GM03348 (cell line): ENCODE measurements at regions not wholly inside any gene's neighbourhood (a gene's known extent, or its start where the extent isn't known, plus 50 kb on each side); places are given as distances from the start of the nearest gene placed in this dataset.

Experiments
- DNase-seq: peaks from one replicate; pipeline ENCODE4 v3.0.0; 2012; ENCODE audit warnings: low spot score

DNA sequence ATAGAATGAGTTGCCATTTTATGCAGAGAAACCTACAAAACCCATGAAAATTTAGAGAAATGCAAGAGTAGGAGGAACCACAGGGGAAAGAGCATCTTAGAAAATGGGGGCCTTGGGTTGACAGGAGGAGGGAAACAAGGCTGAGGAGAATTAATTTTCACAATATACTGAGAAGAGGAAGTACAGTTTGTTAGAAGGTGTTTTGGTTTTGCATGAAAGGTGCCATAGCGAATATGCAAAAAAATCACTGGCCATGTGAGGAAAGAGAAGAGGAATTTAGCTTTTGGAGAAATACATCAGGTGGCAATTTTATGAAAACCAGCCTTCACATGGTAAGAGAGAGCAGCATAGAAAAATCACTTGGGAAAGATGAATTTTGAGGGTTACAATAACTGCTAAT, 413.9 kb upstream of the C2CD4B start:
- DNase-seq = no peak

DNA sequence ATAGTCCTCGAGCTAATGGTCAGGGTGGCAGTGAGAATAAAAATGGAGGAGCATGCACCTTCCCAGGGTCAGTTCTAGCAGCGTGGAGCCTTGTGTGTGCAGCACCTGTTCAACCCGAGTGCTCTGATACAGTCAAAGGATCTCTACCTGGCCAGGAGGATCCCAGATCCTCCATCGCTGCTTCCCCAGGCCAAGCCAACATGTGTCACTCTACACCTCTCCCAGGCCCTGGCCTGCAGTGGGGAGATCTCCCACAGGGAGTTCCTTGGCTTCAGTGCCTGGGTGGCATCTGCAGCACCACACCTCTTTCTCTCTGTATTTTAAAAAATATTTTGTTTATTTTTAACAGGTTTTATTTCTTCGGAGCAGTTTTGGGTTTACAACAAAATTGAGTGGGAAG, 414.8 kb upstream of the C2CD4B start:
- no peak for DNase-seq

DNA sequence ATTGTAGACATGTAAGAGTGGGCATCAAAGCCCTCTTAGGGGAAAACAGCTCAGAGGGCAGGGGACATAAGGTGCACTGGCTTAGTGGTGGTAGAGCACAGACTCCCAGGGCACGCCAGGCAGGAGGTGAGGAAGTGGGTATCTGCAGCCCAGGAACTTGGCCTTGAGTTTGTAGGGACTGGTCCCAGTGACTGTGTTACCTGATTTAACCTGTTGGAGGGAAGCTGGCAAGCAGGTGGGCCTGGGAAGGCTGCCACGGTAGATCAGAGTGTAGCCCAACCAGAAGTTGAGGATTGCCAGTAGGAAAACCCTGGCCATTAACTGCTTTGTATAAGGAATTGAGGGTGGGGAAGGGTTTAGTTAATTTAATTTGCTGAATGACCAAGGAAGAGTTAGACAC, 417.5 kb upstream of the C2CD4B start:
- no peak for DNase-seq

DNA sequence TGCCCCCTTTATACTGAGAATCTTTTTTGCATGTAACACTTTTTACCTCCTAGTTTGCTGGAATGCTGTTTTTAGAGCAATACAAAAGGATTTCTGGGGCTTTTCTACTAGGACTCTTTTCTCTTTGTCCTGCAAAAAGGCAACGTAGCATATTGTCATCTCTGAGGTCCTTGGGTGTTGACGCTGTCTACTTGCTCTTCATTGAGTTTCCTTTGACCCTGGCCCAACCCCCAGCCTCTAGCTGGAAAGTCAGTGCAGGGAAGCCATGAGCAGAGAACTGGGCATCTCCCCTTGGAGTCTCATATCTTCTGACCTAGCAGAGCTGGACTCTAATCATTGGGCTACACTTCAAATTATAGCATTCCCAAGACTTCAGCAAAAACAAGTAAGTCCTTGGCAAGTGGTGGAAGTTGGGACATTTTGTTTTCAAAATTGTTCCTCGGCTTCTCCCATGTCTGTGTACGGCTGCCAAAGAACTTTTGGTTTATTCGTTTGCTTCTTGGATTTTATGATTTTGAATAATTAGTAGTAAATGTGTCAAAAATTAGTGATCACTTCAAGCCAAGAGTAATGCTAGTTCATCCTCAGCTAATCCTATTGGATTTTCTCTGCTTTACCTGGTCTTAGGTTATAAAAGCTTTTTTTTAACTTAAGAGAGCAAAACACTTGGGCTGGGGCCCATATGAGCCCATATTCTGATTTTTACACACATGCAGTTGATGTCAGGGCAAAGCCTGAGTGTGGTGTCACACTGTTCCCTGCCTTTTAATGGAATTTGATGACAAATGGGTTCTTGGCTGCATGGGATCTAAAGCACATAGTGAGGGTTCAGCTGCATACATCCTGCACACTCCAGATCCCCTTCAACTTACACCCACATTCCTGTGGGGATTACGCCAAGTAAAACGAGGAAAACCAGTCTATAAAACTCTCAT, 419.5 kb upstream of the C2CD4B start:
- no peak for DNase-seq

DNA sequence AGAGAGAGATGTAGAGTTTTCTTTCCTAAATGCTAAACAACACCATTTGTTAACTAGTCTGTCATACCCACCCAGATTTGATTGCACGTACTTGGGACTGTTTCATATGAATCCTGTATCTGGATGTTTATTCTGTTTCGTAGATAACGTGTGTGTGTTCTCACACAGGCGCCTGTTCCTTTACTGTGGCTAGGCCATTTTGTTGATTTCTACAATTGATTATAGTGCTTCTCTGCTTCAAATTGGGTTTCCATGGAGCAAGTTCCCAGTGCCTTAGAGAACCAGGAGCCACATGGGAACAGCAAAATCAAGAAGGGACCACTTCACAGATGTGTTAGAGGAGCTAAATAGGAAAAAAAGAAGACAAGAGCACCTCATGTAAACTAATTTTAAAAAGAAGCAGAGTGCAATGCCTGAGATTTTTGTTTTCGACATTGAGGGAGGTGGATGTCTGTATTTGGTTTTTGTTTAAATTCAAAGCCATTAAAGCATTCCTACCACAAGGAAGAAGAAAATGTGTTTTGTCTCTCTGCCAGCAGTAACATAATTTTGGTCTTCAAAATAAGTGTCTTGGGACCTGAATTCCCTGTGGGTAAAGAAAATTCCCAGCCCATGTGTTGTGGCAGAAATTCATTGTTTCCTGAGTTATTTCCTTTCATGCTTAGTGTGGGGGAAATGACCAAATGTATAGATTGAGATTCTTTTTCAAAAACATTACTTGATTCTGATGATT, 424.0 kb upstream of the C2CD4B start:
- DNase-seq = peak; percentile 37

DNA sequence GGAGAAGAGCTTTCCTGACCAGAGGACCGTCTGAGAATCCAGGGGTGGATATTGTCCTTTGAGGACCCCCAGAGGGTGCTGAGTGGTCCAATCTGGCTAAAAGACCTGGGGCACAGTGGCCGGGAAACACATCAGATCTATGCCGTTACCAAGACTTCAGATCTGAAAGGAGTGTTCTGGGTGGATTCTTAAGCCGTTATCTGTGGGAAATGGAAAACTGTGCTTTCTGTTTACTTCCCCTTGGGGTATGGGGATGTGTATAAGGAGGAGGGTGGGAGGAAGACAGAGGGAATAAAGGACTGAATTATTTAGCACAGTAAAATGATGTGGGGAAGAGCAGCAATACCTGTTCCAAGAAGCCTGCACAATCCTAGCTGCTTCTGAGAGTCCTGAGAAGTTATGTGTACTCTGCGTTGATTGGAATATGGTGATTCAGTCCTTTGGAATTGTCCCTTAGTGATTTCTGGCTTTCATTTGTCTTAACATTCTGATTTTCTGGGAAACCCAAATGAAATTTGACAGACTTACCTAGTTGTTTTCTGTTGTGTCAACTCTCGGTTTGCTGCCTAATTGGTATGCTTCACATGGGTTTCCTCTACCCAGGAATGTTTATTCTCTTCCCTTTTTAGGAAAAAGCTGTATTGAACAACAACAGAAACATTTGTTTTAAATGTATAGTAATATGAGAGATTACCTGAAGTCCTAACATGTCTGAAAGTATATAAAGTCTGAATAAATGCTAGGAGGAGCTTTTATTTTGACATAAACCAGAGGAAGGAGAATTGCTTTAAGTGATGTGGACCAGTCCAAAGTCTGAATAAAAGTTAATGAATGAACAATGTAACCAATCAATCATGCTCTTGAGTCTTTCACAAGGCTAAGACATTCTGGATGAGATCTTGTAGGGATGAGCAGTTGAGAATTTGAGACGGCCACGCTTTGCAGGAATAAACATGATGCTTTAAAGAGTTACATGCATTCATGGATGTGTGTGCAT, 427.1 kb upstream of the C2CD4B start:
- peak; percentile 34 for DNase-seq

DNA sequence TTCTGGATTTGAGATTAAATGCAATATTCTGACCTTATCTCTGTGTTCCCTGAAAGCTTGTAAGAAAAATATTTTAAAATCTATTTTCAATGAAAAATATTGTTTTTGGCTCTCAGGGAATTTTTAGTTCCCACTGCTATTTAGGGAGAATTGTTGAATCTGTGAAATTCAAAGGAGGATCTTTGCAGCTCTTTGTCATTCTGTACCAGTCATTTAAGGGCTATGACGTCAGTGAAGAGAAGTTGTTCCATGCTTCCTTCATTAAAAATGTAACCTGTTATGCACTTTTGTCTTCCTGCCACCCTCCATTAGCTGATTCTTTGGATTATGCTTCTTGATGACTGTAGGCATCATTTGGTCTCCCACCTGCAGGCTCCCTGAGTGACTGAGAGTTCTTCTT, 427.8 kb upstream of the C2CD4B start:
- DNase-seq = no peak

DNA sequence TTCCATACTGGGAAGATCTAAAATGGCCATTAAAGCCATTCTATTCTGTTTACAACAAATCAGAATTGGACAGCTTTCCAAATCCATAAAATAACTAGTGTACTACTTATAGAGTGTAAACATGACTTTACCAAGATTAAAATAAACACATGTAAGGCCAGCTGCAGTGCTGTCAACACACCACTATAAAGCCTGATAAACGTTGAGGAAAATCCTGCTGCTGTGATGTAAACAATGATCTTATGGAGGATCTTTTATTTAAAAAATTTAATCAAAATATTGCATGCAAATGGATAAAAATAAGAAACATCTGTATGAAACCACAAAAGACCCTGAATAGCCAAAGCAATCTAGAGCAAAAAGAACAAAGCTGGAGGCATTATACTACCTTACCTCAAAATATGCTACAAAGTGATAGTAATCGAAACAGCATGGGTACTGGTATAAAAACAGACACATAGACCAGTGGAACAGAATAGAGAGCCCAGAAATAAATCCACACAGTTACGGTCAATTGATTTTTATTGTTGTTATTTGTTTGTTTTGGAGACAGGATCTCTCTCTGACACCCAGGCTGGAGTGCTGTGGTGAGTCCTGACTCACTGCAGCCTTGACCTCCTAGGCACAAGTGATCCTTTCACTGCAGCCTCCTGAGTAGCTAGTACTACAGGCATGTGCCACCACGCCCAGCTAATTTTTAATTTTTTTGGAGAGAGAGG, 428.8 kb upstream of the C2CD4B start:
- DNase-seq = no peak

DNA sequence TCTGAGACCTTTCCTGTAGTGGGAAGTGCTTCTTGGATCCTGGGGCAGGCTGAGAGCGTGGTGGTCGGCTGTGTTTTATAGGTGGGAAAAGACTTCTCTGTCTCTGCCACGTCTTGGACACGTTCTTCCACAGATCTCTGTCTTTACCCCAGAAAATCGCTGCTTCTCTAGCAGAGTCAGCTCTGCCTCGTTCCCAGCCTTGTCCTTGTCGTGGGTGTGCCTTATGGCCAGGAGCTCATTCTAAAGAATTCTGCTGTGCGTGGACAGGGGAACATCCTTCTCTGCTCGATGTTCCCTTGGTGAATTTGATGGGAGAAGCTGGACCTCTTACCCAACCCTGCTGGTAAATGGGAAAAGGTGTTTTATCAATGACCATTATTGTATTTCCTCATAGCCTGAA, 433.1 kb upstream of the C2CD4B start:
- no peak for DNase-seq

DNA sequence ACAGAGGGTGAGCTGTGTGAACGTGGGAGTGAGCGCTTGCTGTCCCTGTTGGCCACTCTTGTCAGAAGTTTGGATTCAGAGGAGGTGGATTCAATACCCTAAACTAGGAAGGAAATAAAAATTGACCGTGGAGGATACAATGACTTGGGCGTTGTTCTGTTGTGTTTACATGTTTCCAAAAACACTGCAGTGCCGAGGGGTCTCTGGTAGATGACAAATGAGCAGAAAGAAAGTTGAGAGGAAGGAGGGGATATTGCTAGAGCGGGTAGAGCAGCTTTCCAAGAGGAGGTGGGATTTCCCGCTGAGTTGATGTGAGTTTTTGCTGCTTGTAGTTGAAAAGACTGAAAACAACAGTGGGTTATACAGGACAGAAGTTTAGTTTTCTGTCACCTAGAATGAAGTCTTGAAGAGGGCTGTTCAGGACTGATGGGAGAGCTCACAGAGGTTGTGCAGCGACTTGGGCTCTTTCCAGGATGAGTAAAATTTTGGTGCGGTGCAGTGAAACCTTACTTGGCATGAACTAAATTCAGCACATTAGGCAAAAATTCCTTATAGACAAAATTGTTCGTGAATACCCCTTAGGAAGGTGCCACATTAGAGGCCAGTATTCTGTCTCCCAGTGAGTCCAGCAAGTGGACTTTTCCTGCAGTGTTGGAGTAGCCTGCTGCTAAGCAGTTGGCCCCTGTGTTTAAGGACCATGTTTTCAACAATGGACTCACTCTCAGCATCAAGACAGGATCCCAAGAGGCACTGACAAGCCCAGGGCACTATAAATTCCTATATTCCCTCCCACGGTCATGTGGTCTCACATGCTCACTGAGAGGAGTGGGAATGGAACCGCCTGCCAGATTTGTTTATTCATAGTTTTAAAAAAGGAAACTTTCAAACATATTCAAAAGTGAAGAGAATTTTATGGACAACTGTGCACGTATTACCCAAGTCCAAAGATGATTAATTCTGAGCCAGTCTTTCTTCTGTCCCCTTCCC, 435.0 kb upstream of the C2CD4B start:
- DNase-seq = no peak

DNA sequence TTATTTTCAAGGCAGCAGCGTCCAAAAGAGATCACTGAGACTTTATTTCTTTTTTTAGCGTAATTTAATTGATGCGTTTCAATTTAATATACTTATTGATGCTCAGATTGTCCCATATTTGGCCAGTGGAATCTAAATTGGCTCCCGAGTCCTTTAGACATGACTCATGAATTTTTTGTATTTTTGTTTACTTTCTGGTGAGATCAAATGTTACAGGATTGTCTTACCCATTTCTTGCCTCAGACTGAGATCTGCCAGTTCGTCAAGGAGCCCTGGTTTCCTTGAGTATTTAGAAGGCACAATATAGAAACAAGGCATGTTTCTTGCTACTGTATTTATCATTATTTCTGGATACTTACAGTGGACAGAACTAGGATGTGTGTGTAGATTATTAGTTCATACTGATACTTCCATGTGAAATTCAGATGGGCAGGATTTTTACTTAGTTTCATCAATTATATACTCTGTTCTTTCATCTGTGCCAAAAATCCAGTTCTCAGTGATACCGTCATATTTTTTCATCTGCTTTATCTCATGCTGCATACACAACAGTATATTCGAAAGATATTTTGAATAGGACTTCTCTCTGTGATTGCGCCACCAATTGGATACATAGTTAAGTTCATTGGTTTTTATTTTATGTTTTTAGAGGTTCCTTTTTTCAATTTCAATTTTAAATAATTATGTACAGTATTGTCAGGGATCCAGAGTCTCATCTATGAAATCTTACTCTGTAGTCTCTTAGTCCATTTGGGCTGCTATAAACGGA, 436.9 kb upstream of the C2CD4B start:
- no peak for DNase-seq

DNA sequence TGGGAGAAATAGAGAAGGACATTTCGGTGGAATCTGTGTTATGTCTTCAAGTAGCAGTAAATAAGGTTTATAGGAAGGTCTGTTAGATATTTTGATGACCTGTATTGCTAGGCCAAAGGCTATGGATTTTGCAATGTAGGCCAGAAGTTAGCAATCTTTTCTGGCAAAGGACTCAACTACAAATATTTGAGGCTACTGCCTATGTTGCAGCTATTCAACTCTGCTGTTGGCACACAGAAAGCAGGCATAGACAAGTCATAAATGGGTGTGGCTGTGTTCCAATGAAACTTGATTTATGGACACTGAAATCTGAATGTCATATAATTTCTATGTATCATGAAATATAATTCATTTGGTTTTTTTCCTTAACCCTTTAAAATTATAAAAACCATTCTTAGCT, 438.7 kb upstream of the C2CD4B start:
- DNase-seq = peak; percentile 62

DNA sequence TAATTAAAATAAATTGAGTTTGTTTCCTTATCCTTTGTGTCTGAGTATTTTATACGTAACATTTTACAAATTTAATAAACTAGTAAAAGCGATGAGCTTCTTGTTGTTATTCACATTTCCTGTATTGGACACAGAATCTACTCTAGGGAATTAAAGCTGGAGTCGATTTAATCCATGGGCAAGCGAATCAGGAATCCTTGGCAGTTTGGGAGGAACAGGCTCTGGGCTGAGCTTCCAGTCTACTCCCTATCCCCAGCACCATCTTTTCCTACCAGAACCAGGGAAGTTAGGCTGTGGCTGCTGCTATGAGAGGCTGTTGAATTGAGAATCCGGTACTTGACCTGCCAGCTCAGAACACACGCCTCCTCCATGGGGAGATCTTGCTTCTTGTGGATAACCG, 437.3 kb upstream of the TPM1 start:
- DNase-seq = no peak

DNA sequence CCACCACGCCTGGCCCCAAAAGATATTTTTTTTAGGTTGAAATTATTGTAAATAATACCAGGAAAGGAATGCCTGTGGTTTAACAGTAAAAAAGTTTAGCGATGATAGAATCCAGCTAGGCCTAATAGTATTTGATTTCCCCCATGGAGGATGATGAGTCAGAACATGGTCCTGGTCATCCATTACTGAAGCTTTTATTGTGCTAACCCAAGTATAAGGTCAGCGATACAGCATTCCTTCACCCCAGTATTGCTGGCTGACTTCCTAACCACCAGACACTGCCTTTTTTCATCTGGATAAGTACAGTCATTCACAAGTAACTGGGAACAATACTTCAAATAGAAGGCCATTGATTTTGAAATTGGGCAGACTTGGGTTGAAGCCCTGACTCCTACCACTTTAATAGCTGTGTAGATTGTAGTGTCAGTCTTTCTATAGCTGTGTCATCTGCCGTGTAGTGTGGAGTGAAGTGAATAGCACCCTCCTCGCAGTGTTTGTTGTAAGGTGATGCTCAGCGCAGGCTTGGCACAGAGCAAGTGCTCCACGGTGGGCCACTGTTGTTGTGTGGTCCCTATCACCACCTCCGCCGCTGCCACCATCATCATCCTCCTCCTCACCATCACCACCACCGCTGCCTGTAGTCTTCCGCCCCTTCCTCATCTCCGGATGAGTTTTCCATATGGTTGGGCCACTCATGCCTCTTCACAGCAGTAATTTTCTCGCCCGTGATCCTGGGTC, 436.0 kb upstream of the TPM1 start:
- DNase-seq = peak; percentile 93

DNA sequence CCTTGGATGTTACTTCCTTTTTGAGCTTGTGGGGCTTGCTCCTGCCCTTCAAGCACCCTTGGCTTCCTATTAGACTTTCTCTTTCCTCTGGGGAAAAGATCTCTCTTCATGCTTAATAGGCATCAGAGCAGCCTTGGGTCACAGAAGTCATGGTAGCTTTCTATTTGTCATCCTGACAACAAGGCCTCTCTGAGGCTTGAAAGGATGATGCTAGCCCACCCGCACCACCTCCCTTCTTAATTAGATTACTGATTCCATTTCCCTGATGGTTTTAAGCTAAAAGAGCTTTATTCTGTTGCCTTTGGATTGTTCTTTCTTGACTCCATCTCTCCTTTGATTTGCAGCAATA, 435.5 kb upstream of the TPM1 start:
- DNase-seq = no peak

DNA sequence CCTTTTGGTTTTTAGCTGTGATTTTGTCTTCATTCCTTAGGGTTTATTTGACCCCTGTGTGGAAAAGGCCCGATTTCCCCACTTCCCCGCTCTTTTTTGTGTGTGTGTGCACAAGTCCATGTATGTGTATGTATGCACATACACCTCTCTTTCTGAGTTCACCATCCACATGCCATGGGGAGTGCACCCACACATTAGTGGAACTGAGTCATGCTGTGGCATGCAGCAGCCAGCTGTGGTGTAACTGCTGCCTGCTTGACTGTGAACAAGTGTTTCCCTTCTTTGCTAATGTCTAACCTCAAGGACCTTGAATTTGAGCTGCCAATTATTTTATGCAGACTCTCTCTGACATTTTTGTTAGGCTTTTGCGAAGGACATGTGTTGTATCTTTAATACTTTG, 434.9 kb upstream of the TPM1 start:
- peak; percentile 61 for DNase-seq

DNA sequence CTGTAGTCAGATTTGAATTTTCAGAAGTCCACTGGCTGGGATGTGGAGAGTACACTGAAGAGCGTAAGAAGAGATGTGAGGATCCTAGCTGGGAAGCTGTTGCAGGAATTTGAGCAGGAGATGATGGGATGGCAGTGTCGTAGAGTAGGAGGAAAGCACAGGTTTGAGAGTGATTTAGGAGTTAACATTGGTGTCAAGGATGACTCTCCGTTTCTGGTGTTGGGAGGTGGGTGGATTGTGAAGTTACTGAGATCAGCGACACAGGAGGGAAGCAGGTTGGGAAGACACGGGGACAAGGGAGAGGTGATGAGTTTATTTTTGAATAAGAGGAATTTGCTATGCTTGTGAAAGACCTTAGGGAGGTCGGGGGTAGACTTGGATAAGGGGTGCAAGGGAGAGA, 434.2 kb upstream of the TPM1 start:
- no peak for DNase-seq

DNA sequence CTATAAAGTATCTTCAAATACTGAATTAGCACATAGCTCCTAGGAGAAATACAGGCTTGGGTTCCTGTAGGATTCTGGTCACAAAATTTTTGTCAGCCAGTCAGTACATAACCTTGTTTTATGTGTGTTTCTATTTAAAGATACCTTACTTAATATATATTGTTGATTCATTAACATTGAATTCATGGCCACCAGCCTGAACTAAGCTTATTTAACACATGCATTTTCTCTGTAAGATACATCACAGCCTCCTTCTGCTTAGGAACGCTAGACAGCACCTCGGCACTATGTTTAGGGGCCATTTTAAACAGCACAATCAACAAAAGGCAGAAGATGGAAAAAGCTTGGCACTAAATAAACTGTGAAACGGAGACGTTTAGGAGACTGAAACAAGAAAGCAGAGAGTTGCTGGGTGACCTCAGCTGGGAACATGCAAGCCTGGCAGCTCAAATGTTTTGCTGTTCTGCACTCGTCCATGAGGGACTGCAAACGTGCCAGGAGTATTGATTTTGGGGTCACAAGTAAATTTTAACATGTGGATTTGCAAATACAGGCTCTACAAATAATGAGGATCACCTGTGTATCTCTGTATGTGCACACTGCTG, 432.2 kb upstream of the TPM1 start:
- DNase-seq = no peak

DNA sequence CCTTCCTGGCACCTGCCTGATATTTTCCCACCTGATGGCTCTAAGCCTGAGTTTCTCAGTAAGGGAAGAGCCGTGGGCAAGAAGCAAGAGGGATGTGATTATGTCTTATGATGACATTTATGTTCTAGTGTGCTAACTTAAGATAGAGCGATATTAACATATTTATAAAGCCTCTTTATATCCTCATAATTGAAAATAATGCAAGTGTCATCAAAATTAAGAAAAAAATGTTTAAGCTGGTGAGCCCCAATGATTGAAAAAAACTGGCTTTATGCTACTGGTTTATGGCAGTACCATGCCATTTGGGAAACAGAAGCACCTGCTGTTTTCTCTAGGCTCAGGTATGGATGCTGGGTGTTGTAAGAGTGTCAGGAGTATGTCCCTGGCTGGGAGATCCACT, 431.5 kb upstream of the TPM1 start:
- DNase-seq = no peak
